Liver (tissue), 8 donors: ENCODE measurements at regions not wholly inside any gene's neighbourhood (a gene's known extent, or its start where the extent isn't known, plus 50 kb on each side); places are given as distances from the start of the nearest gene placed in this dataset.
"Not testable (repeated sequence)": the region's sequence is repeated elsewhere in the genome, so short reads cannot be mapped to it uniquely, and the experiment has no call there.

Experiments
- DNase-seq: peaks from one replicate; pipeline ENCODE4 v3.0.0-alpha.2; 2017; ENCODE audit warnings: low spot score
- H3K27ac ChIP-seq, 2 donors: one replicate each; pipeline ENCODE4 v1.7.0; 2013; ENCODE audit warnings: inconsistent platforms in 2 of 2, low read length in 2 of 2, control low read depth in 1 of 2, low read depth in 1 of 2, mild to moderate bottlenecking in 1 of 2
- H3K27me3 ChIP-seq, 4 donors: one replicate each; pipeline versions ENCODE4 v1.6.1 to v1.7.0; 2013; ENCODE audit warnings: low read length in 3 of 4, inconsistent platforms in 1 of 4, mild to moderate bottlenecking in 1 of 4, moderate library complexity in 1 of 4; ENCODE audit not compliant: control insufficient read depth in 4 of 4, insufficient read depth in 4 of 4
- H3K36me3 ChIP-seq, 4 donors: one replicate each; pipeline versions ENCODE4 v1.6.1 to v1.7.0; 2013; ENCODE audit warnings: low read length in 3 of 4, mild to moderate bottlenecking in 3 of 4, low read depth in 1 of 4, moderate library complexity in 1 of 4; ENCODE audit not compliant: control insufficient read depth in 4 of 4, insufficient read depth in 3 of 4
- H3K4me1 ChIP-seq, 4 donors: one replicate each; pipeline versions ENCODE4 v1.6.1 to v1.7.0; 2013; ENCODE audit warnings: low read length in 3 of 4, mild to moderate bottlenecking in 3 of 4, moderate library complexity in 1 of 4; ENCODE audit not compliant: control insufficient read depth in 4 of 4, insufficient read depth in 4 of 4
- H3K4me3 ChIP-seq, 3 donors: one replicate each; pipeline versions ENCODE4 v1.6.1 to v1.7.0; 2013; ENCODE audit warnings: low read length in 3 of 3, control low read depth in 1 of 3, low read depth in 1 of 3, mild to moderate bottlenecking in 1 of 3
- H3K9ac ChIP-seq, 2 donors: one replicate each; pipeline ENCODE4 v1.7.0; 2013; ENCODE audit warnings: low read length in 2 of 2, mild to moderate bottlenecking in 2 of 2, moderate library complexity in 2 of 2, control low read depth in 1 of 2, low read depth in 1 of 2
- H3K9me3 ChIP-seq, 4 donors: one replicate each; pipeline versions ENCODE4 v1.6.1 to v1.7.0; 2013; ENCODE audit warnings: low read length in 3 of 4; ENCODE audit not compliant: control insufficient read depth in 4 of 4
- EGR1 ChIP-seq, 2 donors: IDR thresholded peaks; 2 replicates each; pipeline ENCODE4 v1.6.1; 2016 to 2018; ENCODE audit warnings: antibody characterized with exemption in 2 of 2, low read depth in 2 of 2
- FOXA1 ChIP-seq: IDR thresholded peaks from 2 replicates; pipeline ENCODE4 v1.6.1; 2016; ENCODE audit warnings: antibody characterized with exemption
- FOXA2 ChIP-seq: IDR thresholded peaks from 2 replicates; pipeline ENCODE4 v1.6.1; 2016; ENCODE audit warnings: antibody characterized with exemption
- HNF4A ChIP-seq, 2 donors: conservative IDR thresholded peaks; 2 replicates each; pipeline ENCODE4 v1.6.1; 2016; ENCODE audit warnings: antibody characterized with exemption in 2 of 2, mild to moderate bottlenecking in 2 of 2
- NR2F2 ChIP-seq: IDR thresholded peaks from 2 replicates; pipeline ENCODE4 v1.6.1; 2016; ENCODE audit warnings: antibody characterized with exemption
- RAD21 ChIP-seq, 2 donors: IDR thresholded peaks; 2 replicates each; pipeline ENCODE4 v1.6.1; 2016; ENCODE audit warnings: antibody characterized with exemption in 2 of 2, mild to moderate bottlenecking in 2 of 2
- RXRA ChIP-seq, 2 donors: IDR thresholded peaks; 2 replicates each; pipeline ENCODE4 v1.6.1; 2017 to 2018; ENCODE audit warnings: antibody characterized with exemption in 2 of 2, mild to moderate bottlenecking in 1 of 2
- SP1 ChIP-seq: IDR thresholded peaks from 2 replicates; pipeline ENCODE4 v1.6.1; 2018; ENCODE audit warnings: antibody characterized with exemption, mild to moderate bottlenecking
- TAF1 ChIP-seq: conservative IDR thresholded peaks from 2 replicates; pipeline ENCODE4 v1.6.1; 2016; ENCODE audit warnings: antibody characterized with exemption, mild to moderate bottlenecking
- YY1 ChIP-seq: IDR thresholded peaks from 2 replicates; pipeline ENCODE4 v1.6.1; 2016; ENCODE audit warnings: antibody characterized with exemption, mild to moderate bottlenecking
- WGBS: extraction: QIAGEN DNeasy Blood & Tissue Kit; methylation state at CpG from one replicate; pipeline ENCODE4 v1.1.7; 2013; 5-methylcytosine and 5-hydroxymethylcytosine counted together
- TF ChIP-seq, protein P1 (sequence below): fragments of 150-350 bp; IDR thresholded peaks from 2 replicates; pipeline ENCODE4 v1.5.1; 2017; ENCODE audit warnings: improper control_type of control experiment, low read depth, low read length; ENCODE audit not compliant: missing input control
- TF ChIP-seq, protein P2 (sequence below): IDR thresholded peaks from 2 replicates; pipeline ENCODE4 v1.6.1; 2016; ENCODE audit warnings: antibody characterized with exemption, mild to moderate bottlenecking
- TF ChIP-seq, protein P3 (sequence below): IDR thresholded peaks from 2 replicates; pipeline ENCODE4 v1.6.1; 2016; ENCODE audit warnings: antibody characterized with exemption
- TF ChIP-seq, protein P4 (sequence below): IDR thresholded peaks from 2 replicates; pipeline ENCODE4 v1.6.1; 2016; ENCODE audit warnings: antibody characterized with exemption
- donor health status: healthy.
- donor health status: healthy.
- donor health status: healthy.
- donor health status: healthy.
- donor health status: healthy.

DNA sequence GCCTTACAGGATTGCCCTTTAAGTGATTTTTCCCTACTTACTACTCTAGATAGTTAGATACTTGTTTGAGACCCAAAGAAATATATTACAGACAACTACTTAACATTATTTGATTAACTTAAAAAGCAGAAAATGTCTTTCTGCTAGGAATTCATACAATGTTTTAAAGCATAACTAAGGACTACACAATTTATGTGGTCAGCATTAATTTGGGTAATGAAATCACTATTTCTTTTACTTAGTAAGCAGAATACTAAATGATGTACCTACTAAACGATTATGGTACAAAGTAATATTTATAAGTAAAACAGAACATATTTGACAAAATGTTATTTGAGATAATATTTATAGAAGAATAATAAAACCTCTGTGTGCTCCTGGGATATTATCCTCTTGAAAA is 371.9 kb upstream of the ARRDC3 start:
- no peaks in the 10 kb centered on the region for H3K36me3 ChIP-seq

DNA sequence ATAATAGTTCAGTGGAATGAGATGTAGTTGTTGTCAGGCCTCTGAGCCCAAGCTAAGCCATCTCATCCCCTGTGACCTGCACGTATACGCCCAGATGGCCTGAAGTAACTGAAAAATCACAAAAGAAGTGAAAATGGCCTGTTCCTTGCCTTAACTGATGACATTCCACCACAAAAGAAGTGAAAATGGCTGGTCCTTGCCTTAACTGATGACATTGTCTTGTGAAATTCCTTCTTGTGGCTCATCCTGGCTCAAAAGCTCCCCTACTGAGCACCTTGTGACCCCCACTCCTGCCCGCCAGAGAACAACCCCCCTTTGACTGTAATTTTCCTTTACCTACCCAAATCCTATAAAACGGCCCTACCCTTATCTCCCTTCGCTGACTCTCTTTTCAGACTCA is 361.4 kb upstream of the ARRDC3 start:
- not testable (repeated sequence) for H3K9me3 ChIP-seq, H3K9ac ChIP-seq, DNase-seq, H3K27ac ChIP-seq, H3K4me1 ChIP-seq, H3K27me3 ChIP-seq, H3K36me3 ChIP-seq, H3K4me3 ChIP-seq
- 61% methylated on average over 5 of the region's 5 CpGs for WGBS

More for the DNA sequence above, 371.9 kb upstream of the ARRDC3 start:
- TF ChIP-seq TAF1: no peak
- TF ChIP-seq, protein P1, sequence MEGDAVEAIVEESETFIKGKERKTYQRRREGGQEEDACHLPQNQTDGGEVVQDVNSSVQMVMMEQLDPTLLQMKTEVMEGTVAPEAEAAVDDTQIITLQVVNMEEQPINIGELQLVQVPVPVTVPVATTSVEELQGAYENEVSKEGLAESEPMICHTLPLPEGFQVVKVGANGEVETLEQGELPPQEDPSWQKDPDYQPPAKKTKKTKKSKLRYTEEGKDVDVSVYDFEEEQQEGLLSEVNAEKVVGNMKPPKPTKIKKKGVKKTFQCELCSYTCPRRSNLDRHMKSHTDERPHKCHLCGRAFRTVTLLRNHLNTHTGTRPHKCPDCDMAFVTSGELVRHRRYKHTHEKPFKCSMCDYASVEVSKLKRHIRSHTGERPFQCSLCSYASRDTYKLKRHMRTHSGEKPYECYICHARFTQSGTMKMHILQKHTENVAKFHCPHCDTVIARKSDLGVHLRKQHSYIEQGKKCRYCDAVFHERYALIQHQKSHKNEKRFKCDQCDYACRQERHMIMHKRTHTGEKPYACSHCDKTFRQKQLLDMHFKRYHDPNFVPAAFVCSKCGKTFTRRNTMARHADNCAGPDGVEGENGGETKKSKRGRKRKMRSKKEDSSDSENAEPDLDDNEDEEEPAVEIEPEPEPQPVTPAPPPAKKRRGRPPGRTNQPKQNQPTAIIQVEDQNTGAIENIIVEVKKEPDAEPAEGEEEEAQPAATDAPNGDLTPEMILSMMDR: no peak
- no peak for TF ChIP-seq FOXA1
- TF ChIP-seq, protein P2, sequence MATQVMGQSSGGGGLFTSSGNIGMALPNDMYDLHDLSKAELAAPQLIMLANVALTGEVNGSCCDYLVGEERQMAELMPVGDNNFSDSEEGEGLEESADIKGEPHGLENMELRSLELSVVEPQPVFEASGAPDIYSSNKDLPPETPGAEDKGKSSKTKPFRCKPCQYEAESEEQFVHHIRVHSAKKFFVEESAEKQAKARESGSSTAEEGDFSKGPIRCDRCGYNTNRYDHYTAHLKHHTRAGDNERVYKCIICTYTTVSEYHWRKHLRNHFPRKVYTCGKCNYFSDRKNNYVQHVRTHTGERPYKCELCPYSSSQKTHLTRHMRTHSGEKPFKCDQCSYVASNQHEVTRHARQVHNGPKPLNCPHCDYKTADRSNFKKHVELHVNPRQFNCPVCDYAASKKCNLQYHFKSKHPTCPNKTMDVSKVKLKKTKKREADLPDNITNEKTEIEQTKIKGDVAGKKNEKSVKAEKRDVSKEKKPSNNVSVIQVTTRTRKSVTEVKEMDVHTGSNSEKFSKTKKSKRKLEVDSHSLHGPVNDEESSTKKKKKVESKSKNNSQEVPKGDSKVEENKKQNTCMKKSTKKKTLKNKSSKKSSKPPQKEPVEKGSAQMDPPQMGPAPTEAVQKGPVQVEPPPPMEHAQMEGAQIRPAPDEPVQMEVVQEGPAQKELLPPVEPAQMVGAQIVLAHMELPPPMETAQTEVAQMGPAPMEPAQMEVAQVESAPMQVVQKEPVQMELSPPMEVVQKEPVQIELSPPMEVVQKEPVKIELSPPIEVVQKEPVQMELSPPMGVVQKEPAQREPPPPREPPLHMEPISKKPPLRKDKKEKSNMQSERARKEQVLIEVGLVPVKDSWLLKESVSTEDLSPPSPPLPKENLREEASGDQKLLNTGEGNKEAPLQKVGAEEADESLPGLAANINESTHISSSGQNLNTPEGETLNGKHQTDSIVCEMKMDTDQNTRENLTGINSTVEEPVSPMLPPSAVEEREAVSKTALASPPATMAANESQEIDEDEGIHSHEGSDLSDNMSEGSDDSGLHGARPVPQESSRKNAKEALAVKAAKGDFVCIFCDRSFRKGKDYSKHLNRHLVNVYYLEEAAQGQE: no peak
- TF ChIP-seq, protein P3, sequence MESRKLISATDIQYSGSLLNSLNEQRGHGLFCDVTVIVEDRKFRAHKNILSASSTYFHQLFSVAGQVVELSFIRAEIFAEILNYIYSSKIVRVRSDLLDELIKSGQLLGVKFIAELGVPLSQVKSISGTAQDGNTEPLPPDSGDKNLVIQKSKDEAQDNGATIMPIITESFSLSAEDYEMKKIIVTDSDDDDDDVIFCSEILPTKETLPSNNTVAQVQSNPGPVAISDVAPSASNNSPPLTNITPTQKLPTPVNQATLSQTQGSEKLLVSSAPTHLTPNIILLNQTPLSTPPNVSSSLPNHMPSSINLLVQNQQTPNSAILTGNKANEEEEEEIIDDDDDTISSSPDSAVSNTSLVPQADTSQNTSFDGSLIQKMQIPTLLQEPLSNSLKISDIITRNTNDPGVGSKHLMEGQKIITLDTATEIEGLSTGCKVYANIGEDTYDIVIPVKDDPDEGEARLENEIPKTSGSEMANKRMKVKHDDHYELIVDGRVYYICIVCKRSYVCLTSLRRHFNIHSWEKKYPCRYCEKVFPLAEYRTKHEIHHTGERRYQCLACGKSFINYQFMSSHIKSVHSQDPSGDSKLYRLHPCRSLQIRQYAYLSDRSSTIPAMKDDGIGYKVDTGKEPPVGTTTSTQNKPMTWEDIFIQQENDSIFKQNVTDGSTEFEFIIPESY: no peak
- no peak for TF ChIP-seq HNF4A (conservative IDR thresholded peaks at IDR 0.05)
- no peak for TF ChIP-seq NR2F2
- no peak for TF ChIP-seq SP1
- TF ChIP-seq, protein P4, sequence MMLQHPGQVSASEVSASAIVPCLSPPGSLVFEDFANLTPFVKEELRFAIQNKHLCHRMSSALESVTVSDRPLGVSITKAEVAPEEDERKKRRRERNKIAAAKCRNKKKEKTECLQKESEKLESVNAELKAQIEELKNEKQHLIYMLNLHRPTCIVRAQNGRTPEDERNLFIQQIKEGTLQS: no peak
- TF ChIP-seq YY1: no peak
- TF ChIP-seq FOXA2: no peak
- TF ChIP-seq RAD21 (IDR thresholded peaks at IDR 0.05): no peak
- no peak for TF ChIP-seq EGR1 (IDR thresholded peaks at IDR 0.05; ENCODE audit: low read depth in 2 of 2)
- TF ChIP-seq RXRA (IDR thresholded peaks at IDR 0.05): no peak
- no peak overlapping the region for H3K27ac ChIP-seq
- H3K9me3 ChIP-seq: no peaks in the 10 kb centered on the region
- 62% methylated on average over 1 of the region's 1 CpG for WGBS
- no peak overlapping the region for H3K9ac ChIP-seq
- H3K27me3 ChIP-seq: no peaks in the 10 kb centered on the region
- H3K4me3 ChIP-seq: no peak overlapping the region
- no peaks in the 10 kb centered on the region for H3K4me1 ChIP-seq
- no peak for DNase-seq
